H1 (cell line): ENCODE measurements at regions not wholly inside any gene's neighbourhood (a gene's known extent, or its start where the extent isn't known, plus 50 kb on each side); places are given as distances from the start of the nearest gene placed in this dataset.

Source experiments
- EZH2 ChIP-seq: fragments of 200-600 bp; sonication (generic); IDR thresholded peaks from 2 replicates; pipeline ENCODE4 v1.7.1; 2012; ENCODE audit warnings: low read depth, mild to moderate bottlenecking, moderate library complexity, low read length, inconsistent platforms; ENCODE audit not compliant: severe bottlenecking
- TF ChIP-seq, protein P1 (sequence below), 3 experiments: IDR thresholded peaks; 1 replicate in 2 of 3; 2 replicates in 1 of 3; pipeline versions ENCODE4 v1.5.1 to v1.6.1; 2011; ENCODE audit warnings: low read length in 3 of 3, mild to moderate bottlenecking in 3 of 3, inconsistent platforms in 2 of 3, low read depth in 1 of 3, moderate library complexity in 1 of 3; ENCODE audit not compliant: insufficient read depth in 1 of 3; ENCODE audit errors: control extremely low read depth in 1 of 3

DNA sequence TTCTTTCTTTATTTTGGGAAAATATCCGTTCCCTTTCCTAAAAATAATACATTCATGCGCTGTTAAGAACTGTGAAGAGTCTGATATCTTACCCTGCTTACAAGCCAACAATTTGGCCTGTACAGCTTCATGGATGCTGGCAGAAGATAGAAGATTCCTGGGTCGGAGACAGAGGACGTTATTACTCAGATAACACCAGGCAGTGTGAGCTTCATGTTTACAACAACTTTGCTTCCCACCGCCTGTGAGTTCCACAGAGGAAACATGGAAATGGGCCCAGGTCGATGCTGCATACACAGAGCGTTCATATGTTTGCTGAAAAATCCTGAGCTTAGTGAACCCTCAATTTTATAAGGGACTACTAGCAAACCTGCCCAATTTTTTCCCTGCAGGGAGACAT, 705.6 kb upstream of the SEL1L start:
- TF ChIP-seq, protein P1, sequence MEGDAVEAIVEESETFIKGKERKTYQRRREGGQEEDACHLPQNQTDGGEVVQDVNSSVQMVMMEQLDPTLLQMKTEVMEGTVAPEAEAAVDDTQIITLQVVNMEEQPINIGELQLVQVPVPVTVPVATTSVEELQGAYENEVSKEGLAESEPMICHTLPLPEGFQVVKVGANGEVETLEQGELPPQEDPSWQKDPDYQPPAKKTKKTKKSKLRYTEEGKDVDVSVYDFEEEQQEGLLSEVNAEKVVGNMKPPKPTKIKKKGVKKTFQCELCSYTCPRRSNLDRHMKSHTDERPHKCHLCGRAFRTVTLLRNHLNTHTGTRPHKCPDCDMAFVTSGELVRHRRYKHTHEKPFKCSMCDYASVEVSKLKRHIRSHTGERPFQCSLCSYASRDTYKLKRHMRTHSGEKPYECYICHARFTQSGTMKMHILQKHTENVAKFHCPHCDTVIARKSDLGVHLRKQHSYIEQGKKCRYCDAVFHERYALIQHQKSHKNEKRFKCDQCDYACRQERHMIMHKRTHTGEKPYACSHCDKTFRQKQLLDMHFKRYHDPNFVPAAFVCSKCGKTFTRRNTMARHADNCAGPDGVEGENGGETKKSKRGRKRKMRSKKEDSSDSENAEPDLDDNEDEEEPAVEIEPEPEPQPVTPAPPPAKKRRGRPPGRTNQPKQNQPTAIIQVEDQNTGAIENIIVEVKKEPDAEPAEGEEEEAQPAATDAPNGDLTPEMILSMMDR (IDR thresholded peaks at IDR 0.05; ENCODE audit: control extremely low read depth in 1 of 3, insufficient read depth in 1 of 3, low read depth in 1 of 3, low read length in 3 of 3) = no peak
- no peak for TF ChIP-seq EZH2
